ENCODE measurements at regions not wholly inside any gene's neighbourhood (a gene's known extent, or its start where the extent isn't known, plus 50 kb on each side); places are given as distances from the start of the nearest gene placed in this dataset.

- no peak for DNase-seq (ENCODE audit: low read depth)
Measured at GRCh38 chr5:74124826-74125225, 498.8 kb downstream of the ARHGEF28 start.

GRCh38 chr5:74123929-74124328 is 497.9 kb downstream of the ARHGEF28 start:
- no peak for DNase-seq (ENCODE audit: low read depth)

- DNase-seq (ENCODE audit: low read depth) = no peak
Measured at GRCh38 chr5:74122979-74123590, 497.1 kb downstream of the ARHGEF28 start.

GRCh38 chr5:74122175-74122574 is 496.2 kb downstream of the ARHGEF28 start:
- no peak for DNase-seq (ENCODE audit: low read depth)

- no peak for DNase-seq (ENCODE audit: low read depth)
Measured at GRCh38 chr5:74120585-74120984, 494.6 kb downstream of the ARHGEF28 start.

GRCh38 chr5:74118071-74118470 is 492.1 kb downstream of the ARHGEF28 start:
- no peak for DNase-seq (ENCODE audit: low read depth)

- DNase-seq (ENCODE audit: low read depth) = no peak
Measured at GRCh38 chr5:74116984-74117383, 491.0 kb downstream of the ARHGEF28 start.

GRCh38 chr5:74116266-74116665 is 490.3 kb downstream of the ARHGEF28 start:
- no peak for DNase-seq (ENCODE audit: low read depth)

- DNase-seq (ENCODE audit: low read depth) = no peak
Measured at GRCh38 chr5:74113927-74114326, 487.9 kb downstream of the ARHGEF28 start.

- no peak for DNase-seq (ENCODE audit: low read depth)
Measured at GRCh38 chr5:74113196-74113540, 487.2 kb downstream of the ARHGEF28 start.

GRCh38 chr5:74112372-74113195 is 486.6 kb downstream of the ARHGEF28 start:
- DNase-seq (ENCODE audit: low read depth) = peak; percentile 58

- DNase-seq (ENCODE audit: low read depth) = no peak
Measured at GRCh38 chr5:74111764-74112163, 485.8 kb downstream of the ARHGEF28 start.

- no peak for DNase-seq (ENCODE audit: low read depth)
Measured at GRCh38 chr5:74109344-74109743, 483.3 kb downstream of the ARHGEF28 start.

- DNase-seq (ENCODE audit: low read depth) = peak; percentile 46
Measured at GRCh38 chr5:74107899-74108298, 481.9 kb downstream of the ARHGEF28 start.

- no peak for DNase-seq (ENCODE audit: low read depth)
Measured at GRCh38 chr5:74105126-74105780, 479.3 kb downstream of the ARHGEF28 start.

- DNase-seq (ENCODE audit: low read depth) = no peak
Measured at GRCh38 chr5:74103131-74104023, 477.4 kb downstream of the ARHGEF28 start.

- no peak for DNase-seq (ENCODE audit: low read depth)
Measured at GRCh38 chr5:74100268-74100665, 474.3 kb downstream of the ARHGEF28 start.

GRCh38 chr5:74099538-74100267 is 473.7 kb downstream of the ARHGEF28 start:
- no peak for DNase-seq (ENCODE audit: low read depth)

GRCh38 chr5:74098941-74099340 is 472.9 kb downstream of the ARHGEF28 start:
- no peak for DNase-seq (ENCODE audit: low read depth)

GRCh38 chr5:74098456-74098855 is 472.5 kb downstream of the ARHGEF28 start:
- DNase-seq (ENCODE audit: low read depth) = no peak

GRCh38 chr5:74096325-74096724 is 470.3 kb downstream of the ARHGEF28 start:
- DNase-seq (ENCODE audit: low read depth) = no peak
